ENCODE measurements at regions not wholly inside any gene's neighbourhood (a gene's known extent, or its start where the extent isn't known, plus 50 kb on each side); places are given as distances from the start of the nearest gene placed in this dataset.
"Not testable (repeated sequence)": the region's sequence is repeated elsewhere in the genome, so short reads cannot be mapped to it uniquely, and the experiment has no call there.

GRCh38 chr14:84922370-84922769, 607.6 kb upstream of the FLRT2 start:
- no peak for DNase-seq

- no peak for DNase-seq
Measured at GRCh38 chr14:84926656-84927055, 603.3 kb upstream of the FLRT2 start.

- no peak for DNase-seq
Measured at GRCh38 chr14:84927096-84927827, 602.7 kb upstream of the FLRT2 start.

GRCh38 chr14:84929086-84929485, 600.9 kb upstream of the FLRT2 start:
- DNase-seq: no peak

- DNase-seq: no peak
Measured at GRCh38 chr14:84929834-84930233, 600.1 kb upstream of the FLRT2 start.

GRCh38 chr14:84937016-84937415, 592.9 kb upstream of the FLRT2 start:
- DNase-seq: no peak

GRCh38 chr14:84937449-84937848, 592.5 kb upstream of the FLRT2 start:
- no peak for DNase-seq

GRCh38 chr14:84944901-84945300, 585.0 kb upstream of the FLRT2 start:
- not testable (repeated sequence) for DNase-seq

GRCh38 chr14:84959851-84960520, 570.0 kb upstream of the FLRT2 start:
- DNase-seq: no peak

GRCh38 chr14:84961637-84962036, 568.3 kb upstream of the FLRT2 start:
- no peak for DNase-seq

GRCh38 chr14:84963518-84963917, 566.4 kb upstream of the FLRT2 start:
- DNase-seq: no peak

- DNase-seq: no peak
Measured at GRCh38 chr14:84965279-84965678, 564.7 kb upstream of the FLRT2 start.

GRCh38 chr14:84969501-84969900, 560.4 kb upstream of the FLRT2 start:
- DNase-seq: no peak

GRCh38 chr14:84975241-84975902, 554.6 kb upstream of the FLRT2 start:
- no peak for DNase-seq

GRCh38 chr14:84976805-84977204, 553.1 kb upstream of the FLRT2 start:
- DNase-seq: no peak

- no peak for DNase-seq
Measured at GRCh38 chr14:84987042-84987441, 542.9 kb upstream of the FLRT2 start.

GRCh38 chr14:84988357-84988756, 541.6 kb upstream of the FLRT2 start:
- no peak for DNase-seq

GRCh38 chr14:84991021-84991420, 538.9 kb upstream of the FLRT2 start:
- DNase-seq: no peak

GRCh38 chr14:84998216-84998615, 531.7 kb upstream of the FLRT2 start:
- no peak for DNase-seq

GRCh38 chr14:85002846-85003245, 527.1 kb upstream of the FLRT2 start:
- no peak for DNase-seq

- DNase-seq: no peak
Measured at GRCh38 chr14:85003805-85004204, 526.1 kb upstream of the FLRT2 start.

- DNase-seq: no peak
Measured at GRCh38 chr14:85009506-85009905, 520.4 kb upstream of the FLRT2 start.

GRCh38 chr14:85010186-85010585, 519.8 kb upstream of the FLRT2 start:
- DNase-seq: no peak

- DNase-seq: no peak
Measured at GRCh38 chr14:85016496-85016895, 513.4 kb upstream of the FLRT2 start.

Data from NCI-H774 (cell line).